KOPT-K1 (cell line): ENCODE measurements at regions not wholly inside any gene's neighbourhood (a gene's known extent, or its start where the extent isn't known, plus 50 kb on each side); places are given as distances from the start of the nearest gene placed in this dataset.

Experiments
- H3K27ac ChIP-seq: fragments of 200-600 bp; sonication (generic); 2 replicates; pipeline ENCODE4 v1.5.1; 2016; ENCODE audit warnings: antibody characterized with exemption, mild to moderate bottlenecking, low read depth, low read length; ENCODE audit not compliant: poor library complexity, severe bottlenecking
- H3K36me3 ChIP-seq: fragments of 200-600 bp; sonication (generic); 2 replicates; pipeline ENCODE4 v1.5.1; 2017; ENCODE audit warnings: antibody characterized with exemption, mild to moderate bottlenecking, low read length, moderate library complexity; ENCODE audit not compliant: insufficient read depth
- H3K9me3 ChIP-seq: fragments of 200-600 bp; sonication (generic); 2 replicates; pipeline ENCODE4 v1.5.1; 2017; ENCODE audit warnings: antibody characterized with exemption, low read length, mild to moderate bottlenecking; ENCODE audit not compliant: insufficient read depth, poor library complexity, severe bottlenecking

DNA sequence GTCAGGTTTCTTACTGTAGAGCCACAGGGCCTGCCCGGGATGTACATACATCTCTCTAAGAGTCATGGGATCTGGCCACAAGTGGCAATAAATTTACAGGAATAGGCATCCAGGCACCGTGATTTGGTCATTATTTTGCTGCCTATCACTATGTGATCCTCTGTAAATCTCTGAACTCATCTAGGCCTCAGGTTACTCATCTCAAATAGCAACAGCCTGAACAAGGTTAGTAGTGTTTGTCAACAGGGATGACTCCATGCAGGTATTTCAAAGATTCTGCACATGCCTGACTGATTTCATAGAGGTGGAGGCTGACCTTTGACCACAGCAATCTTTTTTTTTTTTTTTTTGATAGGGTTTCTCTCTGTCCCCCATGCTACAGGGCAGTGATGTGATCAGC lies 88.8 kb upstream of the TBL1XR1 start:
- Histone ChIP-seq H3K36me3 (no peaks in the 10 kb centered on the region), H3K27ac (no peak overlapping the region)

DNA sequence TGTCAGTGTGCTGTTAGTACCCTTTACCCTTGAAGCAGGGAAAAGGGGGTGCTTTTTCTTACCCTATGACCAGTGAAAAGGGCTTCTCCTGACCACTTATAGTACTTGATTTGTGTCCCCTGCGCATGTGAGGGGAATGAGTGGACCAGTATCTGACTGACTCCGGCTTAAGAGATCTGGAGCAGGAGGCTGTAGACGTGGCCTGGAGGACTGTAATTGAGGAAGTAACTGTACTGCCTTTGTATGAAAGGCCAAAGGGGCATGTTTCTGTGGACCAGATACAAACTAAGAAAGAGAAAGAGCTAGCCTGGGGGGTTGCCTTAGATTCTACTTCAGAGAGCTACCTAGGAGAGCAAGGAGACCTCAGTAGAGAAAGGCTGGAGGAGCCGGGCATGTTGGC lies 89.9 kb upstream of the TBL1XR1 start:
- Histone ChIP-seq H3K9me3 (no peaks in the 10 kb centered on the region), H3K36me3 (no peaks in the 10 kb centered on the region), H3K27ac (no peak overlapping the region)

More for the DNA sequence above, 88.8 kb upstream of the TBL1XR1 start:
- H3K9me3 ChIP-seq = peaks cover 7% of the 10 kb centered on the region

DNA sequence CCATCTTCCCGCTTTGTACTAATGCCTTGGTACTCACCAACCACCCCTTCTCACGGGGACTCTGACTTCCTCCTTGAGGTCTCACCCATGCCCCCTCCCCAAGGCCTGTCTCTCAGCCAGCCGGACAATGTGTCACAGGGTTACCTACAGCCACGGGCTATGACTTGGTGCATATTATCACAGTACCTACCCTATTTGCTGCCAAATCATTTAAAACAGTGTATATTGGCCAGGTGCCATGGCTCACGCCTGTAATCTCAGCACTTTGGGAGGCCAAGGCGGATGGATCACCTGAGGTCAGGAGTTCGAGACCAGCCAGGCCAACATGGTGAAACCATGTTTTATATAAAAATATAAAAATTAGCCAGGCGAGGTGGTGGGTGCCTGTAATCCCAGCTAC lies 93.4 kb upstream of the TBL1XR1 start:
- H3K27ac ChIP-seq = no peak overlapping the region

DNA sequence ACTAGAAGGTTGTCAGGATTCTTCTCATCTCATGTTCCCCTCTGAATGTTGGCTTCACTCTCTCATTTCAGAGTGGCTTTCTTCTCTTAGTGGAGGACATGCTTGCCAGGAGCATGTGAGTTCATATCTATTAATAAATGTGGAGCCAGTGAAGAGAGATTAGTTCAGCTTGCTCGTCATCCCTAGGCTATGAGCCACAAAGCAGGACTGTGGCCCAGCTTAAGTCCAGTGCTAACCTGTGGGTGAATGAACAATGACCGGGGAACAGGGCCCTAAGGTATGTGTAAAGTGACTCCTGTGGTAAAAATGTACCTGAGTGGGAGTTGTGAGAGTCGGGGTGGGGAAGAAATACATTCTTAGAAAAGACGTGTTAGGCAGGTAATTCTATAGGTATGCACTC lies 96.9 kb upstream of the TBL1XR1 start:
- H3K27ac ChIP-seq = no peak overlapping the region
- no peaks in the 10 kb centered on the region for H3K9me3 ChIP-seq
- no peaks in the 10 kb centered on the region for H3K36me3 ChIP-seq

More for the DNA sequence above, 93.4 kb upstream of the TBL1XR1 start:
- Histone ChIP-seq H3K9me3 (no peaks in the 10 kb centered on the region), H3K36me3 (no peaks in the 10 kb centered on the region)

DNA sequence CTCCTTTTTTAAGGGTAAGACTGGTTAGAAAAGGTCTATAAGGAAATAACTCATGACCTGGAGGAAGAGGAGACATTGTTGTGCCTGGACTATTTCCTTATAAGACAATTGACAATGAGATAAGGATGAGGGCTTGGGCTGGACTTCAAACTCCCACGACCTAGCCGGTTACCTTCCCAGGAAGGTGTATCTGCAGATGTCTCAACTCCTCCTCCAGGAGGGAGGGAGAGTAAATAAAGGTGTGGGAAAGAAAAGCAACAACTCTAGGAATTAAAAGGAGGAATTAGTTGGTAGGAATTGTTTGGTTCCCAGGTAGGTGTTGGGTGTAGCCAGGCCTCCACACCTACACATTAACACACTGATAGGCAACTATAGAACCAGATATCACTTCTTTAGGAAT lies 97.8 kb upstream of the TBL1XR1 start:
- Histone ChIP-seq H3K36me3 (no peaks in the 10 kb centered on the region), H3K27ac (no peak overlapping the region), H3K9me3 (no peaks in the 10 kb centered on the region)

DNA sequence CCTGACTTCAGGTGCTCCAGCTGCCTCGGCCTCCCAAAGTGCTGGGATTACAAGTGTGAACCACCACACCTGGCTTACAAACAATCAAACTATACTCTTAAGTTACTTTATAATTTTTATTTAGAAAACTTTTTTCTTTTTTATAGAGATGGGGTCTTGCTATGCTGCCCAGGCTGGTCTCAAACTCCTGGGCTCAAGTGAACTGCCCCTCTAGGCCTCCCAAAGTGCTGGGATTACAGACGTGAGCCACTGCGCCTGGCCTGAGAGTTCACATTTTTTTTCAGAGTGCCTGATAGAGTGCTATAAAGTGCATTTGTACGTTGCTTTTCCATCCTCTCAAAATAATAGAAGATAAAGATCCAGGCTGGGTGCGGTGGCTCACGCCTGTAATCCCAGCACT lies 102.0 kb upstream of the TBL1XR1 start:
- Histone ChIP-seq H3K9me3 (no peaks in the 10 kb centered on the region), H3K27ac (no peak overlapping the region), H3K36me3 (no peaks in the 10 kb centered on the region)

DNA sequence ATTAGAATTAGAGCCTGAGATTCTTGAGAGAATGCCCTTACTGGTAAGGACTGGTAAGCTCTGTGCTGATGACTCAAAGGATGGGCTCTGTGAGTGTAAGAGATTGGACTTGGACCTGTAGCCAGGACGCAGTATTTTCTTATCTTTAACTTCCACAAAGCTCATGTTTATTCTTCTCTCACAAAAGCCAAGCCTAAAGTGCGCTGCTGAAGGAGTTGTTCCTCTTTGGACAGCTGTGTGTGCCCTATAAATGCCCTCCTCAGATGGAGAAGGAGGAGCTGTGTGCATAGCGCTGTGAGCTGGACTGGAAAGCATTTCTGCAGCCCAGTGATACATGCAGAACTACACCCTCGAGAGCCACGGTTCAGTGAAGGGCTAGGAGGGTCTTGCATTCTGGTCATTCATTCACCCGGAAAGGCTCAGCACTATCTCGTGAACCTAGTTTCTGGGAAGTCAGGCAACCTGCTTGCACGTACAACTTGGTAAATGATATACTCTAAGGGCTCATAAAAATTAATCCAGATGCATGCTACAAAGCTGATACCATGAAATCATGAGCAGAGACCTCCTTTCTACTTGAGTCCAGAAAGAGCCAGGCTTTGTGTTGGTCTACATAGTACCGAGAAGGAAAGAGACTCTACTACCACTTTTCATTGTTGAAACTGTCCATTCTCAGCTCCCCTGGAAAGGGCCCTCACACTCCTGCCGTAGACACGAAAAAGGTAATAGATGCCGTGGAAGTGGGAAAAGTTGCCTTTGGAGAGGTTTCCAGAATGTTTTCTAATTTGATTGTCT lies 103.0 kb upstream of the TBL1XR1 start:
- Histone ChIP-seq H3K9me3 (no peaks in the 10 kb centered on the region), H3K36me3 (no peaks in the 10 kb centered on the region), H3K27ac (no peak overlapping the region)

DNA sequence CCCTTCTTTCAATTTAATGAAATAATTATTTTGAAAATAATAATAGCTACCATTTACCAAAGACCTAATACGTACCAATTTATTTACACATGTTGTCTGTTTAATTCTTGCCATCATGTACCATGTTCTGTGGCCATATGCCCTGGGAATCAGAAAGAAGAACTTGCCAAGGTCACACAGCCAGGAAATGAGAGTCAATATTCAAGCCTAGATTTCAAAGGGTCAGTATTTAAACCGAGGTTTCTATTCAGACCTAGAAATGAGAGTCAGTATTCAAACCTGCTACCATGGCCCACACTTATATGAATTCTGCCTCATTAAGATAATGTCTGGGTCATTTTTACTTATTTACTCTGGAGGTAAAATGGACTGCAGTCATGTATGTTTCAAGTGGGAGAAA lies 103.6 kb upstream of the TBL1XR1 start:
- Histone ChIP-seq H3K27ac (no peak overlapping the region), H3K9me3 (no peaks in the 10 kb centered on the region), H3K36me3 (no peaks in the 10 kb centered on the region)

DNA sequence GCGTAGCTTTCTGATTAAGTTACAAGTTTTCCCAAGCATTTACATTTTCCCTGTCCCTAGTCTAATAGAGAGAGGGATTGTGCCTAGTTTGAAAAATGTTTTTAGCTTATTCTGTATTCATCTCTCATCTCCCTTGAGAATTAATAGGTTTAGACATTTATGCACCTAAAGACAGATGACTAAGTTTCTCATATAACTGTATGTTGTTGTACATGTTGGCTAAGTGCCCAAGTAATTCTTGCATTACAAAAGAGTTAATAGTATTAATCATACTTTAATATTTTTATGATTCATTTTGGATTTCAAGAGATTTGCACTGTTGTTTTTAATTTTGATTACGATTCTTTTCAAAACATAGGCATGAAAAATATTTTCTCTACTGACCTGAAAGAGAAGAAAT lies 109.0 kb upstream of the TBL1XR1 start:
- Histone ChIP-seq H3K27ac (no peak overlapping the region), H3K36me3 (no peaks in the 10 kb centered on the region), H3K9me3 (peaks cover 13% of the 10 kb centered on the region)

DNA sequence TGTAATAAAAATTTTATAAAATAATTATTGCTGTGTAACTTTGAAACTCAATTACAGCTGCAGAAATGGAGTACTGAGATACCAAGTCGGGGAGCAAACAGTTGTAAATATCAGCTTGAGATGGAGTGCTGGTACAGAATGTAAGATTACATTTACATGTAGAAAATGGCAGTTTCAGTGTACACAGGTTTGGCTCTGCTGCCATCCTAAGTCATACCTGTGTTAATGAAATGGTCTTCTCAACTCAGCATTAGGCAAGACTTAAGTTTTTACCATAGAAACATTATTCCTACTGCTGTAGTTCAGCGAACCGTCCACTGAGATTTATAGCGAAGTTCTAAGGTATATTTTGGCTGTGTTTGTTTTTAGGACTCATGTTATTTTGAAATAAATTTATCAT lies 110.1 kb upstream of the TBL1XR1 start:
- Histone ChIP-seq H3K9me3 (peaks cover 20% of the 10 kb centered on the region), H3K27ac (no peak overlapping the region), H3K36me3 (no peaks in the 10 kb centered on the region)

DNA sequence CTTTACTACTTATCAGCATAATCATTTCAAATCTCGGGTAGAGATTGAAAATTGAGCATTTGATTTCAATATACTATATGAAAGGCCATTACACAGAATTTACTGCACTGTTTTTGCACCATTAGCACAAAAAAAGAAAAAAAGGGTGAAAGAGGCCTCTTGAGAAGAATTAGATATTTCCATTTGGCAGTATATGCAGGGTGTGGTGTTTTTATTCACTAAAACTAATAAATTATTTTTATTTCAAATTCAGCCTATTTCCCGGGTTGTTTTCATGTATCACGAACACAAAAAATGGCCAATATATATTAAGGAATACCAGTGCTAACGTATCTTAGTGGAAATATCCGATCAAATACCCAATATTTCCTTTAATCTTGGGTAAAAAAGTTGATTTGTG lies 110.5 kb upstream of the TBL1XR1 start:
- Histone ChIP-seq H3K9me3 (peaks cover 24% of the 10 kb centered on the region), H3K36me3 (no peaks in the 10 kb centered on the region), H3K27ac (no peak overlapping the region)

DNA sequence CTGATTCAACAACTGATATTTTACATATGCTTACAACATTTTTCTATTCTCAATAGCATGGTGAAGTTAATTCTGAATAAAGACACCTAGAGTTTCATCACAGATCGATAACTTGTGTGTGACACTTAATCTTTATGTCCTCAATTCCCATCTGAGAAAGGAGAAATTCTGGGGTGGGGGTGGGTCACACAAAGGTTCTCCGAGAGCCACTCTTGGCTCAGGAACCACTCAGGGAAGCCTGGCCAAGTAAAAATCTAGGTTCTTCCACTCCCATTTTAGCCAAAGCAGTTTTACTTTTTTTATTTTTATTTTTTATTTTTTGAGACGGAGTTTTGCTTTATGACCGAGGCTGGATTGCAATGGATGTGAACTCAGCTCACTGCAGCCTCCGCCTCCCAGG lies 111.0 kb upstream of the TBL1XR1 start:
- no peak overlapping the region for H3K27ac ChIP-seq
- peaks cover 24% of the 10 kb centered on the region for H3K9me3 ChIP-seq
- no peaks in the 10 kb centered on the region for H3K36me3 ChIP-seq

DNA sequence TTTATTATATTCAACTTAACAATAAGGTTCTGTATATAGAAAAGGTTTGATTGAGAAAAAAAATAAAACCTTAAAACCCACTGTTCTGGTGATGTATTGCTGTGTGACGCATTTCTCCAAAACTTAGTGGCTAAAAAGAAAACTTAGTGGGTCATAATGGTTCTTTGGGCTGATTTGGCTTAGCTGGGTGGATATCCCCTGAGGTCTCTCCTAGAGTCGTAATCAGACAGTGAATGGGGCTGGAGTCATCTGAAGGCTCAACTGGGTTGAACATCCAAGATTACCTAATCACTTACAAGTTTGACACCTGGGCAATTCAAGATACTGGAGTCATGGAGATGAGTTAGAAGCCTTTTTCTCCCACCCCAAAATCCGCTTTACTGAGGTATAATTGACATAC lies 111.6 kb upstream of the TBL1XR1 start:
- no peak overlapping the region for H3K27ac ChIP-seq
- H3K36me3 ChIP-seq = no peaks in the 10 kb centered on the region
- peaks cover 24% of the 10 kb centered on the region for H3K9me3 ChIP-seq

DNA sequence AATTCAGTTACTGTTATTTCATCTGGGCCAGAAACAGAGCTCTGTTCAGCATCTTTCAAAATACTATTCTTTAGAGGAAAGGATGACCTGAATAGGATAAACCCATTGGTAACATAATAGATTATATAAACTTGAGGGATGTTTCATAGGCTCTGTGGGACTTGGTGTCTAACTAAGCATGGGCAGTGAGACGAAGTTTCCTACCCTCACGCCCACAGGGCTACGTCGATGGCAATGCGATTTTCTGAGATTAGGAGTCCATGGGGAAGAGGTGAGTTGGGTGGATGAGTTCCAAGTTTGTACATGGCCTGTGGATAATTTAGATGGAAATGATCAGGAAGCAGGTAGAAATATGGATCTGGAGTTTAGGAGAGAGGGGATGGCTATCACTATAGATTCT lies 115.2 kb upstream of the TBL1XR1 start:
- H3K27ac ChIP-seq = no peak overlapping the region
- H3K36me3 ChIP-seq = no peaks in the 10 kb centered on the region
- peaks cover 28% of the 10 kb centered on the region for H3K9me3 ChIP-seq

DNA sequence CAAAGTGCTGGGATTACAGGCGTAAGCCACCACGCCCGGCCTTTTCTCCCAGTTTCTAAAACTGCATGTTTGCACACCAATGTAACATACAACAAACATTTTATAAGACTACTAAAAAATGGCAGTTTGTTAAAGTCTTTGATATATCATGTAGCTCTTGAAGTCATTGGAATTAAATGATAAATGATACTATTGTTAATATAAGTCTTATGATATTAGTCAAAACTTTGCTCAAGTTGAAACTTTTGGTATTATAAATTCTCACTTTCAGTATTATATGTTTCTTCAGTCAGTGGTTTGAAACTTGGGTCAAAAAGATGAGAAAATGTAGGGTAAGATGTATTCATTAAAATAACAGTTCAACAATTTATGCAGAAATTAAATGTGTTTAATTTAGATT lies 117.6 kb upstream of the TBL1XR1 start:
- Histone ChIP-seq H3K36me3 (no peaks in the 10 kb centered on the region), H3K27ac (no peak overlapping the region)

DNA sequence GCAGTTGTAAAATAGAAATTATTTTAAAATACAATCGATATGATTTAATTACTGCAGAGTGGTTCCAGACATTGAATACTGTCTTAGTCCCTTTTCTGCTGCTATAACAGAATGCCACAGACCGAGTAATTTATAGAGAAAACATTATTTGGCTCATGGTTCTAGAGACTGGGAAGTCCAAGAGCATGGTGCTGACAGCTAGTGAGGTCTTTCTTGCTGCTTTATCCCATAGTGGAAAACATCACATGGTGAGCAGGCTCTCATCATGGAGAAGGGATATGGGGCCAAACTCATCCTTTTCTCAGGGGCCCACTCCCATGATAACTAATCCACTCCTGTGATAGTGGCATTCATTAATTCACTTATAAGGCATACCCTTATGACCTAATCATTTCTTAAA lies 120.0 kb upstream of the TBL1XR1 start:
- Histone ChIP-seq H3K27ac (no peak overlapping the region), H3K9me3 (peaks cover 9% of the 10 kb centered on the region), H3K36me3 (no peaks in the 10 kb centered on the region)

More for the DNA sequence above, 117.6 kb upstream of the TBL1XR1 start:
- peaks cover 28% of the 10 kb centered on the region for H3K9me3 ChIP-seq
